Omental fat pad (tissue), 3 donors: ENCODE measurements at regions not wholly inside any gene's neighbourhood (a gene's known extent, or its start where the extent isn't known, plus 50 kb on each side); places are given as distances from the start of the nearest gene placed in this dataset.

Experiments
- ATAC-seq: fragments of 150-250 bp; one replicate; pipeline ENCODE4 v1.9.1; 2016; ENCODE audit warnings: mild to moderate bottlenecking, moderate library complexity; ENCODE audit not compliant: low FRiP score
- DNase-seq: peaks from one replicate; pipeline ENCODE4 v3.0.0-alpha.2; 2019; ENCODE audit warnings: low spot score
- CTCF ChIP-seq, 3 donors: fragments of 450-650 bp; IDR thresholded peaks; one replicate each; pipeline ENCODE4 v1.5.1; 2016 to 2017; ENCODE audit warnings: antibody characterized with exemption in 3 of 3, mild to moderate bottlenecking in 3 of 3, moderate library complexity in 2 of 3

- no peak for DNase-seq
- no peak for TF ChIP-seq CTCF (IDR thresholded peaks at IDR 0.05)
- no peak for ATAC-seq
These were observed 115.4 kb upstream of the CNTLN start for GRCh38 chr9:17019398-17019797.

- no peak for DNase-seq
- no peak for ATAC-seq
- TF ChIP-seq CTCF (IDR thresholded peaks at IDR 0.05): no peak
These were observed 116.2 kb upstream of the CNTLN start for GRCh38 chr9:17018540-17019196.

GRCh38 chr9:17017931-17018491, 116.8 kb upstream of the CNTLN start:
- ATAC-seq: no peak

GRCh38 chr9:17013891-17014290, 120.9 kb upstream of the CNTLN start:
- no peak for DNase-seq
- ATAC-seq: no peak
- TF ChIP-seq CTCF (IDR thresholded peaks at IDR 0.05): no peak

More at GRCh38 chr9:17017931-17018491, 116.8 kb upstream of the CNTLN start:
- DNase-seq: no peak
- TF ChIP-seq CTCF (IDR thresholded peaks at IDR 0.05): no peak

GRCh38 chr9:17013010-17013409, 121.8 kb upstream of the CNTLN start:
- no peak for ATAC-seq
- TF ChIP-seq CTCF (IDR thresholded peaks at IDR 0.05): no peak
- no peak for DNase-seq

GRCh38 chr9:17011880-17012279, 123.0 kb upstream of the CNTLN start:
- TF ChIP-seq CTCF (IDR thresholded peaks at IDR 0.05): no peak
- no peak for DNase-seq
- no peak for ATAC-seq

GRCh38 chr9:17009071-17009470, 125.8 kb upstream of the CNTLN start:
- no peak for TF ChIP-seq CTCF (IDR thresholded peaks at IDR 0.05)

More at GRCh38 chr9:17009071-17009470, 125.8 kb upstream of the CNTLN start:
- ATAC-seq (no peak), DNase-seq (no peak)
